WTC11 (cell line): ENCODE measurements at regions not wholly inside any gene's neighbourhood (a gene's known extent, or its start where the extent isn't known, plus 50 kb on each side); places are given as distances from the start of the nearest gene placed in this dataset.

Experiments used
- ATAC-seq: fragments of 200-7000 bp; cut with Tn5 transposase; 2 replicates; pipeline ENCODE4 v1.10.0; 2021; ENCODE audit warnings: mild to moderate bottlenecking, moderate library complexity
- CTCF ChIA-PET: fragments of 300-600 bp; sonication (Branson Sonifier 250); formaldehyde crosslinking; loops from one replicate; lab custom pipeline; 2021; ENCODE audit warnings: antibody characterized with exemption; lab: Charles Lee
- POLR2A ChIA-PET: fragments of 350-600 bp; sonication (Branson Sonifier 250); formaldehyde crosslinking; loops from one replicate; lab custom pipeline; 2021; ENCODE audit warnings: antibody characterized with exemption; lab: Charles Lee
- DNase-seq: peaks from one replicate; pipeline ENCODE4 v3.0.0; 2021; ENCODE audit warnings: low spot score
- H3K27ac Mint-ChIP-seq: 2 replicates; pipeline ENCODE4 v1.8.0; 2021; ENCODE audit warnings: mixed read lengths
- H3K27me3 Mint-ChIP-seq: 2 replicates; pipeline ENCODE4 v1.8.0; 2021; ENCODE audit warnings: low read depth, mild to moderate bottlenecking, moderate library complexity, mixed read lengths
- H3K36me3 Mint-ChIP-seq: 2 replicates; pipeline ENCODE4 v1.8.0; 2021; ENCODE audit warnings: mixed read lengths
- H3K4me1 Mint-ChIP-seq: 2 replicates; pipeline ENCODE4 v1.8.0; 2022; ENCODE audit warnings: mixed read lengths
- H3K4me3 Mint-ChIP-seq: 2 replicates; pipeline ENCODE4 v1.8.0; 2021; ENCODE audit warnings: mild to moderate bottlenecking, moderate library complexity, mixed read lengths
- H3K9me3 Mint-ChIP-seq: 2 replicates; pipeline ENCODE4 v1.8.0; 2021; ENCODE audit warnings: mixed read lengths
- AFF4 ChIP-seq: sonication (generic); formaldehyde crosslinking; IDR thresholded peaks from 2 replicates; pipeline ENCODE4 v1.8.1; 2023; ENCODE audit warnings: mild to moderate bottlenecking, missing genetic modification reagents, borderline replicate concordance
- EMX1 ChIP-seq: fragments of 250-450 bp; sonication (Bioruptor Pico); IDR thresholded peaks from 2 replicates; pipeline ENCODE4 v1.8.0; 2021; ENCODE audit warnings: mild to moderate bottlenecking
- FOXP4 ChIP-seq: sonication (generic); formaldehyde crosslinking; IDR thresholded peaks from 2 replicates; pipeline ENCODE4 v1.8.0; 2022; ENCODE audit warnings: mild to moderate bottlenecking, missing genetic modification reagents
- MXD4 ChIP-seq: fragments of 250-450 bp; sonication (Bioruptor Pico); IDR thresholded peaks from 2 replicates; pipeline ENCODE4 v1.8.0; 2021; ENCODE audit warnings: mild to moderate bottlenecking, moderate library complexity, borderline replicate concordance
- NFE2L1 ChIP-seq: sonication (generic); formaldehyde crosslinking; IDR thresholded peaks from 2 replicates; pipeline ENCODE4 v1.8.1; 2023; ENCODE audit warnings: missing genetic modification reagents
- NFYB ChIP-seq: sonication (generic); formaldehyde crosslinking; conservative IDR thresholded peaks from 2 replicates; pipeline ENCODE4 v1.8.0; 2022; ENCODE audit warnings: low read depth, missing genetic modification reagents
- ZNF416 ChIP-seq: fragments of 250-450 bp; sonication (Bioruptor Pico); IDR thresholded peaks from 2 replicates; pipeline ENCODE4 v1.9.0; 2021; ENCODE audit warnings: mild to moderate bottlenecking, inconsistent platforms
- TF ChIP-seq, protein P1 (sequence below): fragments of 250-450 bp; sonication (Bioruptor Pico); IDR thresholded peaks from 2 replicates; pipeline ENCODE4 v1.8.0; 2021; ENCODE audit warnings: mild to moderate bottlenecking
- TF ChIP-seq, protein P2 (sequence below): fragments of 250-450 bp; sonication (Bioruptor Pico); IDR thresholded peaks from 2 replicates; pipeline ENCODE4 v1.9.0; 2021; ENCODE audit warnings: mild to moderate bottlenecking
- TF ChIP-seq, protein P3 (sequence below): sonication (generic); formaldehyde crosslinking; IDR thresholded peaks from 2 replicates; pipeline ENCODE4 v1.8.1; 2023; ENCODE audit warnings: mild to moderate bottlenecking, missing genetic modification reagents
- TF ChIP-seq, protein P4 (sequence below): sonication (generic); formaldehyde crosslinking; IDR thresholded peaks from 2 replicates; pipeline ENCODE4 v1.8.0; 2023; ENCODE audit warnings: missing genetic modification reagents, mild to moderate bottlenecking, borderline replicate concordance
- TF ChIP-seq, protein P5 (sequence below): sonication (generic); formaldehyde crosslinking; IDR thresholded peaks from 2 replicates; pipeline ENCODE4 v1.8.0; 2022; ENCODE audit warnings: mild to moderate bottlenecking, missing genetic modification reagents
- TF ChIP-seq, protein P6 (sequence below): sonication (generic); formaldehyde crosslinking; IDR thresholded peaks from 2 replicates; pipeline ENCODE4 v1.8.1; 2023; ENCODE audit warnings: mild to moderate bottlenecking, missing genetic modification reagents, moderate library complexity
- TF ChIP-seq, protein P7 (sequence below): fragments of 200-600 bp; IDR thresholded peaks from 2 replicates; pipeline ENCODE4 v1.8.0; 2022; ENCODE audit warnings: antibody characterized with exemption

DNA sequence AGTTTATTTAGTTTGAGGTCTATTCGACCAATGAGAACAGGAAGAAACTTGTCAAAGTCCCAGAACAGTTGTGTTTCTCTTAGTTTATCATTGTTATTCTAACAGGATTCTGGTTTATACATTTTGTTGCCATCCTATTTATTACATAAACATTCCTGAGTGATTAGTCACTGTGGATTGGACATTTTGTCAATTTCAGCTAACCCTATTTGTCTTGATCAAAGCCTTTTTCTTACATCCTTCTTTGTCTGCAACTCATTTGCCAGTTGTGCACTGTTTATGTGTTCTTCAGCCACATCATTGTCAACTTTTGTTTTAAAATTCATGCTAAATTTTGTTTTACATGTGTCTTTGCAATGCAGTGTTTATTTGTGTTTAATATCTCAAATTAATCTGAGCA, 886.0 kb upstream of the SLC10A2 start:
- POLR2A ChIA-PET, result no interaction called here
- no peak overlapping the region for H3K27ac Mint-ChIP-seq
- TF ChIP-seq, protein P1, sequence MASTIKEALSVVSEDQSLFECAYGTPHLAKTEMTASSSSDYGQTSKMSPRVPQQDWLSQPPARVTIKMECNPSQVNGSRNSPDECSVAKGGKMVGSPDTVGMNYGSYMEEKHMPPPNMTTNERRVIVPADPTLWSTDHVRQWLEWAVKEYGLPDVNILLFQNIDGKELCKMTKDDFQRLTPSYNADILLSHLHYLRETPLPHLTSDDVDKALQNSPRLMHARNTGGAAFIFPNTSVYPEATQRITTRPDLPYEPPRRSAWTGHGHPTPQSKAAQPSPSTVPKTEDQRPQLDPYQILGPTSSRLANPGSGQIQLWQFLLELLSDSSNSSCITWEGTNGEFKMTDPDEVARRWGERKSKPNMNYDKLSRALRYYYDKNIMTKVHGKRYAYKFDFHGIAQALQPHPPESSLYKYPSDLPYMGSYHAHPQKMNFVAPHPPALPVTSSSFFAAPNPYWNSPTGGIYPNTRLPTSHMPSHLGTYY (CRISPR knock-in tag), result no peak
- TF ChIP-seq NFYB (CRISPR knock-in tag) (no peak), NFE2L1 (no peak), FOXP4 (no peak), AFF4 (no peak), ZNF416 (no peak), MXD4 (CRISPR knock-in tag) (no peak)
- TF ChIP-seq, protein P2, sequence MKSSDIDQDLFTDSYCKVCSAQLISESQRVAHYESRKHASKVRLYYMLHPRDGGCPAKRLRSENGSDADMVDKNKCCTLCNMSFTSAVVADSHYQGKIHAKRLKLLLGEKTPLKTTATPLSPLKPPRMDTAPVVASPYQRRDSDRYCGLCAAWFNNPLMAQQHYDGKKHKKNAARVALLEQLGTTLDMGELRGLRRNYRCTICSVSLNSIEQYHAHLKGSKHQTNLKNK (CRISPR knock-in tag), result no peak
- TF ChIP-seq, protein P3, sequence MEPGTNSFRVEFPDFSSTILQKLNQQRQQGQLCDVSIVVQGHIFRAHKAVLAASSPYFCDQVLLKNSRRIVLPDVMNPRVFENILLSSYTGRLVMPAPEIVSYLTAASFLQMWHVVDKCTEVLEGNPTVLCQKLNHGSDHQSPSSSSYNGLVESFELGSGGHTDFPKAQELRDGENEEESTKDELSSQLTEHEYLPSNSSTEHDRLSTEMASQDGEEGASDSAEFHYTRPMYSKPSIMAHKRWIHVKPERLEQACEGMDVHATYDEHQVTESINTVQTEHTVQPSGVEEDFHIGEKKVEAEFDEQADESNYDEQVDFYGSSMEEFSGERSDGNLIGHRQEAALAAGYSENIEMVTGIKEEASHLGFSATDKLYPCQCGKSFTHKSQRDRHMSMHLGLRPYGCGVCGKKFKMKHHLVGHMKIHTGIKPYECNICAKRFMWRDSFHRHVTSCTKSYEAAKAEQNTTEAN (CRISPR knock-in tag), result no peak
- TF ChIP-seq, protein P4, sequence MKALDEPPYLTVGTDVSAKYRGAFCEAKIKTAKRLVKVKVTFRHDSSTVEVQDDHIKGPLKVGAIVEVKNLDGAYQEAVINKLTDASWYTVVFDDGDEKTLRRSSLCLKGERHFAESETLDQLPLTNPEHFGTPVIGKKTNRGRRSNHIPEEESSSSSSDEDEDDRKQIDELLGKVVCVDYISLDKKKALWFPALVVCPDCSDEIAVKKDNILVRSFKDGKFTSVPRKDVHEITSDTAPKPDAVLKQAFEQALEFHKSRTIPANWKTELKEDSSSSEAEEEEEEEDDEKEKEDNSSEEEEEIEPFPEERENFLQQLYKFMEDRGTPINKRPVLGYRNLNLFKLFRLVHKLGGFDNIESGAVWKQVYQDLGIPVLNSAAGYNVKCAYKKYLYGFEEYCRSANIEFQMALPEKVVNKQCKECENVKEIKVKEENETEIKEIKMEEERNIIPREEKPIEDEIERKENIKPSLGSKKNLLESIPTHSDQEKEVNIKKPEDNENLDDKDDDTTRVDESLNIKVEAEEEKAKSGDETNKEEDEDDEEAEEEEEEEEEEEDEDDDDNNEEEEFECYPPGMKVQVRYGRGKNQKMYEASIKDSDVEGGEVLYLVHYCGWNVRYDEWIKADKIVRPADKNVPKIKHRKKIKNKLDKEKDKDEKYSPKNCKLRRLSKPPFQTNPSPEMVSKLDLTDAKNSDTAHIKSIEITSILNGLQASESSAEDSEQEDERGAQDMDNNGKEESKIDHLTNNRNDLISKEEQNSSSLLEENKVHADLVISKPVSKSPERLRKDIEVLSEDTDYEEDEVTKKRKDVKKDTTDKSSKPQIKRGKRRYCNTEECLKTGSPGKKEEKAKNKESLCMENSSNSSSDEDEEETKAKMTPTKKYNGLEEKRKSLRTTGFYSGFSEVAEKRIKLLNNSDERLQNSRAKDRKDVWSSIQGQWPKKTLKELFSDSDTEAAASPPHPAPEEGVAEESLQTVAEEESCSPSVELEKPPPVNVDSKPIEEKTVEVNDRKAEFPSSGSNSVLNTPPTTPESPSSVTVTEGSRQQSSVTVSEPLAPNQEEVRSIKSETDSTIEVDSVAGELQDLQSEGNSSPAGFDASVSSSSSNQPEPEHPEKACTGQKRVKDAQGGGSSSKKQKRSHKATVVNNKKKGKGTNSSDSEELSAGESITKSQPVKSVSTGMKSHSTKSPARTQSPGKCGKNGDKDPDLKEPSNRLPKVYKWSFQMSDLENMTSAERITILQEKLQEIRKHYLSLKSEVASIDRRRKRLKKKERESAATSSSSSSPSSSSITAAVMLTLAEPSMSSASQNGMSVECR (CRISPR knock-in tag), result no peak
- ATAC-seq, result no peak
- H3K27me3 Mint-ChIP-seq, result no peaks in the 10 kb centered on the region
- peaks cover 5% of the 10 kb centered on the region; the same call in 1 of the 2 replicates for H3K4me1 Mint-ChIP-seq
- no peak for DNase-seq
- CTCF ChIA-PET, result no interaction called here
- no peak overlapping the region for H3K4me3 Mint-ChIP-seq
- H3K9me3 Mint-ChIP-seq, result no peaks in the 10 kb centered on the region
- H3K36me3 Mint-ChIP-seq, result no peaks in the 10 kb centered on the region

GRCh38 chr13:103948426-103948825, 882.2 kb upstream of the SLC10A2 start:
- ATAC-seq, result no peak
- no peaks in the 10 kb centered on the region for H3K27me3 Mint-ChIP-seq
- POLR2A ChIA-PET, result no interaction called here
- no peak overlapping the region for H3K27ac Mint-ChIP-seq
- no peaks in the 10 kb centered on the region for H3K36me3 Mint-ChIP-seq
- DNase-seq, result no peak
- peaks cover 5% of the 10 kb centered on the region for H3K9me3 Mint-ChIP-seq
- CTCF ChIA-PET, result no interaction called here
- no peak overlapping the region for H3K4me3 Mint-ChIP-seq
- peaks cover 7% of the 10 kb centered on the region for H3K4me1 Mint-ChIP-seq
- TF ChIP-seq, protein P5, sequence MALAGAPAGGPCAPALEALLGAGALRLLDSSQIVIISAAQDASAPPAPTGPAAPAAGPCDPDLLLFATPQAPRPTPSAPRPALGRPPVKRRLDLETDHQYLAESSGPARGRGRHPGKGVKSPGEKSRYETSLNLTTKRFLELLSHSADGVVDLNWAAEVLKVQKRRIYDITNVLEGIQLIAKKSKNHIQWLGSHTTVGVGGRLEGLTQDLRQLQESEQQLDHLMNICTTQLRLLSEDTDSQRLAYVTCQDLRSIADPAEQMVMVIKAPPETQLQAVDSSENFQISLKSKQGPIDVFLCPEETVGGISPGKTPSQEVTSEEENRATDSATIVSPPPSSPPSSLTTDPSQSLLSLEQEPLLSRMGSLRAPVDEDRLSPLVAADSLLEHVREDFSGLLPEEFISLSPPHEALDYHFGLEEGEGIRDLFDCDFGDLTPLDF (CRISPR knock-in tag), result no peak
- TF ChIP-seq, protein P6, sequence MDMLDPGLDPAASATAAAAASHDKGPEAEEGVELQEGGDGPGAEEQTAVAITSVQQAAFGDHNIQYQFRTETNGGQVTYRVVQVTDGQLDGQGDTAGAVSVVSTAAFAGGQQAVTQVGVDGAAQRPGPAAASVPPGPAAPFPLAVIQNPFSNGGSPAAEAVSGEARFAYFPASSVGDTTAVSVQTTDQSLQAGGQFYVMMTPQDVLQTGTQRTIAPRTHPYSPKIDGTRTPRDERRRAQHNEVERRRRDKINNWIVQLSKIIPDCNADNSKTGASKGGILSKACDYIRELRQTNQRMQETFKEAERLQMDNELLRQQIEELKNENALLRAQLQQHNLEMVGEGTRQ (CRISPR knock-in tag), result no peak
- no peak for TF ChIP-seq EMX1
- TF ChIP-seq, protein P7, sequence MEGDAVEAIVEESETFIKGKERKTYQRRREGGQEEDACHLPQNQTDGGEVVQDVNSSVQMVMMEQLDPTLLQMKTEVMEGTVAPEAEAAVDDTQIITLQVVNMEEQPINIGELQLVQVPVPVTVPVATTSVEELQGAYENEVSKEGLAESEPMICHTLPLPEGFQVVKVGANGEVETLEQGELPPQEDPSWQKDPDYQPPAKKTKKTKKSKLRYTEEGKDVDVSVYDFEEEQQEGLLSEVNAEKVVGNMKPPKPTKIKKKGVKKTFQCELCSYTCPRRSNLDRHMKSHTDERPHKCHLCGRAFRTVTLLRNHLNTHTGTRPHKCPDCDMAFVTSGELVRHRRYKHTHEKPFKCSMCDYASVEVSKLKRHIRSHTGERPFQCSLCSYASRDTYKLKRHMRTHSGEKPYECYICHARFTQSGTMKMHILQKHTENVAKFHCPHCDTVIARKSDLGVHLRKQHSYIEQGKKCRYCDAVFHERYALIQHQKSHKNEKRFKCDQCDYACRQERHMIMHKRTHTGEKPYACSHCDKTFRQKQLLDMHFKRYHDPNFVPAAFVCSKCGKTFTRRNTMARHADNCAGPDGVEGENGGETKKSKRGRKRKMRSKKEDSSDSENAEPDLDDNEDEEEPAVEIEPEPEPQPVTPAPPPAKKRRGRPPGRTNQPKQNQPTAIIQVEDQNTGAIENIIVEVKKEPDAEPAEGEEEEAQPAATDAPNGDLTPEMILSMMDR, result no peak
- TF ChIP-seq NFYB (CRISPR knock-in tag), result no peak
- TF ChIP-seq, all 79 proteins: peak for 0
